ENCODE measurements at regions not wholly inside any gene's neighbourhood (a gene's known extent, or its start where the extent isn't known, plus 50 kb on each side); places are given as distances from the start of the nearest gene placed in this dataset.

DNA sequence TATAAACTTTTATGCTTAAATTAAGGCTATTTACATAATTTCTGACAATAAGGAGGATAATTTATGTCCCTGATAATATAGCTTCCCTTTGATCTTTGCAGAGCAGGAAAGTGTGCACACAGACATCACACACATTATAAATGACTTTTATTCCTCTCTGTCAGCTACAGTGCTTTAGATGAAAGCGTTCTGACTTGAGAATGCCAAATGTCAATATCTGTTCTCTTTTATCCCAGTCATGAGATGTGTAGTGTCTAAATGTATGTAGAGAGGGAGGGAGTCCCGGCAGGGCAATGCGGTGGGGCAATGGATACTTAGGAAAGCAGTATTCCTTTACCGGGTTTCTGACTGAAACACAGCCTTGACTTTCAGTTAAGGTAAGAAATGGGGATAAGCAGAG is 225.4 kb upstream of the CHORDC1 start:
- Histone ChIP-seq H3K36me3 (replicated peaks; ENCODE audit: low read depth, low read length) (no peaks in the 10 kb centered on the region), H3K79me2 (ENCODE audit: low read length) (no peaks in the 10 kb centered on the region), H3K9ac (ENCODE audit: low read length) (no peak overlapping the region), H3K27me3 (ENCODE audit: low read depth, low read length) (no peaks in the 10 kb centered on the region), H2AFZ (ENCODE audit: low read depth, low read length) (no peak overlapping the region), H3K9me3 (ENCODE audit: insufficient read depth, low read length) (no peaks in the 10 kb centered on the region), H3K27ac (ENCODE audit: low read length) (no peak overlapping the region), H3K4me3 (ENCODE audit: low read length) (no peak overlapping the region), H4K20me1 (ENCODE audit: insufficient read depth, low read length) (no peaks in the 10 kb centered on the region), H3K4me1 (ENCODE audit: low read length) (peaks cover 8% of the 10 kb centered on the region; the same call in 1 of the 2 replicates), H3K4me2 (ENCODE audit: low read length) (no peak overlapping the region)
- TF ChIP-seq CTCF (IDR thresholded peaks at IDR 0.05; ENCODE audit: low read depth, low read length) = no peak
- TF ChIP-seq EZH2phosphoT487 (IDR thresholded peaks at IDR 0.05; ENCODE audit: low read depth) = no peak

- Histone ChIP-seq H3K4me1 (ENCODE audit: low read length) (peaks cover 8% of the 10 kb centered on the region; the same call in 1 of the 2 replicates), H3K4me2 (ENCODE audit: low read length) (no peak overlapping the region), H3K9ac (ENCODE audit: low read length) (no peak overlapping the region), H3K4me3 (ENCODE audit: low read length) (no peak overlapping the region), H2AFZ (ENCODE audit: low read depth, low read length) (no peak overlapping the region), H3K9me3 (ENCODE audit: insufficient read depth, low read length) (no peaks in the 10 kb centered on the region), H3K27ac (ENCODE audit: low read length) (no peak overlapping the region), H3K36me3 (replicated peaks; ENCODE audit: low read depth, low read length) (no peaks in the 10 kb centered on the region), H3K27me3 (ENCODE audit: low read depth, low read length) (no peaks in the 10 kb centered on the region), H3K79me2 (ENCODE audit: low read length) (no peaks in the 10 kb centered on the region), H4K20me1 (ENCODE audit: insufficient read depth, low read length) (no peaks in the 10 kb centered on the region)
- TF ChIP-seq EZH2phosphoT487 (IDR thresholded peaks at IDR 0.05; ENCODE audit: low read depth) = no peak
- TF ChIP-seq CTCF (IDR thresholded peaks at IDR 0.05; ENCODE audit: low read depth, low read length) = no peak
Observed at GRCh38 chr11:90447618-90448017, 224.8 kb upstream of the CHORDC1 start.

DNA sequence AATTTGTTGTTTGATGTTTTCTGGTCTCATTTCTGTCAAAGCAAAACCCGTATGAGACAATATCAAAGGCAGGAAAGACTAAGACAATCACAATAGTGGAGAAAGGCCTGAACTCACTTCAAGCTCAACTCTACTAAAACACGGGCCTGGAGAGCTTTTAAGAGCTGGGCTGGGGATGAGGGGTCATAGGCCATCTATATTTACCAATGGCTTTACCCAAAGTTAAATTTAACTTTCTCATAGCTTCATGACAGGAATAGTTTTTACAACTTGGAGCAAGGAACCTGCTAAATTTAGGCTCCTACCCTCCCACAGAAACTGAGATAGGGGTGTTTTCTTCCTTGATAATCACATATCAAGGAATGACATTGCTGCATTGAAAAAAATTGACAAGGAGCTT is 223.4 kb upstream of the CHORDC1 start:
- H3K4me1 ChIP-seq (ENCODE audit: low read length) = peaks cover 8% of the 10 kb centered on the region; the same call in 1 of the 2 replicates

GRCh38 chr11:90438069-90438468 is 215.2 kb upstream of the CHORDC1 start:
- H3K27ac ChIP-seq (ENCODE audit: low read length) = no peak overlapping the region
- H2AFZ ChIP-seq (ENCODE audit: low read depth, low read length) = no peak overlapping the region
- no peaks in the 10 kb centered on the region for H3K79me2 ChIP-seq (ENCODE audit: low read length)
- no peak overlapping the region for H3K9ac ChIP-seq (ENCODE audit: low read length)
- H3K27me3 ChIP-seq (ENCODE audit: low read depth, low read length) = no peaks in the 10 kb centered on the region
- no peaks in the 10 kb centered on the region for H3K4me1 ChIP-seq (ENCODE audit: low read length)
- no peak overlapping the region for H3K4me2 ChIP-seq (ENCODE audit: low read length)
- H3K9me3 ChIP-seq (ENCODE audit: insufficient read depth, low read length) = no peaks in the 10 kb centered on the region
- TF ChIP-seq CTCF (IDR thresholded peaks at IDR 0.05; ENCODE audit: low read depth, low read length) = no peak
- no peak for TF ChIP-seq EZH2phosphoT487 (IDR thresholded peaks at IDR 0.05; ENCODE audit: low read depth)
- H4K20me1 ChIP-seq (ENCODE audit: insufficient read depth, low read length) = no peaks in the 10 kb centered on the region
- H3K4me3 ChIP-seq (ENCODE audit: low read length) = no peak overlapping the region
- H3K36me3 ChIP-seq (replicated peaks; ENCODE audit: low read depth, low read length) = no peaks in the 10 kb centered on the region

More for the DNA sequence above, 223.4 kb upstream of the CHORDC1 start:
- no peak overlapping the region for H3K27ac ChIP-seq (ENCODE audit: low read length)
- no peaks in the 10 kb centered on the region for H3K36me3 ChIP-seq (replicated peaks; ENCODE audit: low read depth, low read length)
- no peak overlapping the region for H3K4me3 ChIP-seq (ENCODE audit: low read length)
- no peak overlapping the region for H2AFZ ChIP-seq (ENCODE audit: low read depth, low read length)
- no peak for TF ChIP-seq EZH2phosphoT487 (IDR thresholded peaks at IDR 0.05; ENCODE audit: low read depth)
- TF ChIP-seq CTCF (IDR thresholded peaks at IDR 0.05; ENCODE audit: low read depth, low read length) = no peak
- no peak overlapping the region for H3K9ac ChIP-seq (ENCODE audit: low read length)
- no peaks in the 10 kb centered on the region for H3K9me3 ChIP-seq (ENCODE audit: insufficient read depth, low read length)
- no peaks in the 10 kb centered on the region for H4K20me1 ChIP-seq (ENCODE audit: insufficient read depth, low read length)
- H3K27me3 ChIP-seq (ENCODE audit: low read depth, low read length) = no peaks in the 10 kb centered on the region
- no peak overlapping the region for H3K4me2 ChIP-seq (ENCODE audit: low read length)
- H3K79me2 ChIP-seq (ENCODE audit: low read length) = no peaks in the 10 kb centered on the region
